HepG2 (cell line): ENCODE measurements at regions not wholly inside any gene's neighbourhood (a gene's known extent, or its start where the extent isn't known, plus 50 kb on each side); places are given as distances from the start of the nearest gene placed in this dataset.

ENCODE experiments used
- HDAC2 ChIP-seq: sonication (generic); formaldehyde crosslinking; IDR thresholded peaks from 2 replicates; pipeline ENCODE4 v1.4.0; 2020; ENCODE audit warnings: missing genetic modification reagents
- KLF6 ChIP-seq: IDR thresholded peaks from 2 replicates; pipeline ENCODE4 v1.8.0; 2016; ENCODE audit warnings: missing biosample characterization, missing genetic modification reagents
- ZNF460 ChIP-seq: sonication (generic); formaldehyde crosslinking; IDR thresholded peaks from 2 replicates; pipeline ENCODE4 v1.5.1; 2020; ENCODE audit warnings: missing genetic modification reagents, mild to moderate bottlenecking, borderline replicate concordance
- TF ChIP-seq, protein P1 (sequence below): IDR thresholded peaks from 2 replicates; pipeline ENCODE4 v1.6.1; 2012; ENCODE audit warnings: low read length, improper control_type of control experiment
- TF ChIP-seq, protein P2 (sequence below): sonication (generic); formaldehyde crosslinking; IDR thresholded peaks from 2 replicates; pipeline ENCODE4 v1.5.0; 2020; ENCODE audit warnings: mild to moderate bottlenecking, missing genetic modification reagents, moderate library complexity

DNA sequence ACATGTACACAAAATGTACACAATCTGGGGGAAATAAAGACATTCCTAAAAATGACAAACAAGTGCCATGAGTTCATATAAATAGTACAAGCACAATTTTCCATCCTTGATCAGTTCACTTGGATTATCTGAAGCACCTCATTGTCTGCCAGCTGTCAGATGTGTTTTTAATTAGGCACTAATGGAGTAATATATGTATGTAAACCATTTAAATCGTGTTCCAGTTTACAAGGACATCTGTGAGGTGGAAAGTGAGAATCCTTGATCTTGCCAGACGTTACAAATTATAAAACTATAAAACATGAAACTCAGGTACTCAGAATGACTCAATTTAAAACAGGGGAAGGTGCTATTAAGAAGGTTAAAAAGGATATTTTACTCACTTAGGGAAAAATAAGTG lies 1312.2 kb downstream of the PLA2G4A start:
- no peak for TF ChIP-seq KLF6
- TF ChIP-seq HDAC2 (CRISPR knock-in tag) = no peak
- TF ChIP-seq ZNF460 (CRISPR knock-in tag) = no peak
- TF ChIP-seq, protein P1, sequence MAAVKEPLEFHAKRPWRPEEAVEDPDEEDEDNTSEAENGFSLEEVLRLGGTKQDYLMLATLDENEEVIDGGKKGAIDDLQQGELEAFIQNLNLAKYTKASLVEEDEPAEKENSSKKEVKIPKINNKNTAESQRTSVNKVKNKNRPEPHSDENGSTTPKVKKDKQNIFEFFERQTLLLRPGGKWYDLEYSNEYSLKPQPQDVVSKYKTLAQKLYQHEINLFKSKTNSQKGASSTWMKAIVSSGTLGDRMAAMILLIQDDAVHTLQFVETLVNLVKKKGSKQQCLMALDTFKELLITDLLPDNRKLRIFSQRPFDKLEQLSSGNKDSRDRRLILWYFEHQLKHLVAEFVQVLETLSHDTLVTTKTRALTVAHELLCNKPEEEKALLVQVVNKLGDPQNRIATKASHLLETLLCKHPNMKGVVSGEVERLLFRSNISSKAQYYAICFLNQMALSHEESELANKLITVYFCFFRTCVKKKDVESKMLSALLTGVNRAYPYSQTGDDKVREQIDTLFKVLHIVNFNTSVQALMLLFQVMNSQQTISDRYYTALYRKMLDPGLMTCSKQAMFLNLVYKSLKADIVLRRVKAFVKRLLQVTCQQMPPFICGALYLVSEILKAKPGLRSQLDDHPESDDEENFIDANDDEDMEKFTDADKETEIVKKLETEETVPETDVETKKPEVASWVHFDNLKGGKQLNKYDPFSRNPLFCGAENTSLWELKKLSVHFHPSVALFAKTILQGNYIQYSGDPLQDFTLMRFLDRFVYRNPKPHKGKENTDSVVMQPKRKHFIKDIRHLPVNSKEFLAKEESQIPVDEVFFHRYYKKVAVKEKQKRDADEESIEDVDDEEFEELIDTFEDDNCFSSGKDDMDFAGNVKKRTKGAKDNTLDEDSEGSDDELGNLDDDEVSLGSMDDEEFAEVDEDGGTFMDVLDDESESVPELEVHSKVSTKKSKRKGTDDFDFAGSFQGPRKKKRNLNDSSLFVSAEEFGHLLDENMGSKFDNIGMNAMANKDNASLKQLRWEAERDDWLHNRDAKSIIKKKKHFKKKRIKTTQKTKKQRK = no peak
- TF ChIP-seq, protein P2, sequence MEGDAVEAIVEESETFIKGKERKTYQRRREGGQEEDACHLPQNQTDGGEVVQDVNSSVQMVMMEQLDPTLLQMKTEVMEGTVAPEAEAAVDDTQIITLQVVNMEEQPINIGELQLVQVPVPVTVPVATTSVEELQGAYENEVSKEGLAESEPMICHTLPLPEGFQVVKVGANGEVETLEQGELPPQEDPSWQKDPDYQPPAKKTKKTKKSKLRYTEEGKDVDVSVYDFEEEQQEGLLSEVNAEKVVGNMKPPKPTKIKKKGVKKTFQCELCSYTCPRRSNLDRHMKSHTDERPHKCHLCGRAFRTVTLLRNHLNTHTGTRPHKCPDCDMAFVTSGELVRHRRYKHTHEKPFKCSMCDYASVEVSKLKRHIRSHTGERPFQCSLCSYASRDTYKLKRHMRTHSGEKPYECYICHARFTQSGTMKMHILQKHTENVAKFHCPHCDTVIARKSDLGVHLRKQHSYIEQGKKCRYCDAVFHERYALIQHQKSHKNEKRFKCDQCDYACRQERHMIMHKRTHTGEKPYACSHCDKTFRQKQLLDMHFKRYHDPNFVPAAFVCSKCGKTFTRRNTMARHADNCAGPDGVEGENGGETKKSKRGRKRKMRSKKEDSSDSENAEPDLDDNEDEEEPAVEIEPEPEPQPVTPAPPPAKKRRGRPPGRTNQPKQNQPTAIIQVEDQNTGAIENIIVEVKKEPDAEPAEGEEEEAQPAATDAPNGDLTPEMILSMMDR = no peak
